ENCODE measurements at regions not wholly inside any gene's neighbourhood (a gene's known extent, or its start where the extent isn't known, plus 50 kb on each side); places are given as distances from the start of the nearest gene placed in this dataset.
"Not testable (repeated sequence)": the region's sequence is repeated elsewhere in the genome, so short reads cannot be mapped to it uniquely, and the experiment has no call there.

DNA sequence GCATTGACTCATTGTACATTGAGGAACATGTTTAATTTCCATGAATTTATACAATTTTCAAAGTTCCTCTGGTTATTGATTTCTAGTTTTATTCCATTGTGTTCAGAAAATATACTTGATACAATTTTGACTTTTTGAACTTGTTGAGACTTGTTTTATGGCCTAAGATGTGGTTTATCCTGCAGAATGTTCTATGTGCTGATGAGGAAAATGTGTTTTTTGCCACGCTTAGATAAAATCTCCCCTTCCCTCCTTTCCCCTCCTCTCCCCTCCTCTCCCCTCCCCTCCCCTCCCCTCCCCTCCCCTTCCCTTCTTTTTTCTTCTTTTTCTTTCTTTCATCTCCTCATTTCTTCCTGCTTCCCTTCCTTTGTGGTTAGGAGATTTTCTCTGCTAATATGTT lies 470.8 kb upstream of the MAP3K7 start:
- DNase-seq (ENCODE audit: low spot score) = no peak

- DNase-seq (ENCODE audit: low spot score) = no peak
Measured at GRCh38 chr6:91055959-91056358, 469.1 kb upstream of the MAP3K7 start.

DNA sequence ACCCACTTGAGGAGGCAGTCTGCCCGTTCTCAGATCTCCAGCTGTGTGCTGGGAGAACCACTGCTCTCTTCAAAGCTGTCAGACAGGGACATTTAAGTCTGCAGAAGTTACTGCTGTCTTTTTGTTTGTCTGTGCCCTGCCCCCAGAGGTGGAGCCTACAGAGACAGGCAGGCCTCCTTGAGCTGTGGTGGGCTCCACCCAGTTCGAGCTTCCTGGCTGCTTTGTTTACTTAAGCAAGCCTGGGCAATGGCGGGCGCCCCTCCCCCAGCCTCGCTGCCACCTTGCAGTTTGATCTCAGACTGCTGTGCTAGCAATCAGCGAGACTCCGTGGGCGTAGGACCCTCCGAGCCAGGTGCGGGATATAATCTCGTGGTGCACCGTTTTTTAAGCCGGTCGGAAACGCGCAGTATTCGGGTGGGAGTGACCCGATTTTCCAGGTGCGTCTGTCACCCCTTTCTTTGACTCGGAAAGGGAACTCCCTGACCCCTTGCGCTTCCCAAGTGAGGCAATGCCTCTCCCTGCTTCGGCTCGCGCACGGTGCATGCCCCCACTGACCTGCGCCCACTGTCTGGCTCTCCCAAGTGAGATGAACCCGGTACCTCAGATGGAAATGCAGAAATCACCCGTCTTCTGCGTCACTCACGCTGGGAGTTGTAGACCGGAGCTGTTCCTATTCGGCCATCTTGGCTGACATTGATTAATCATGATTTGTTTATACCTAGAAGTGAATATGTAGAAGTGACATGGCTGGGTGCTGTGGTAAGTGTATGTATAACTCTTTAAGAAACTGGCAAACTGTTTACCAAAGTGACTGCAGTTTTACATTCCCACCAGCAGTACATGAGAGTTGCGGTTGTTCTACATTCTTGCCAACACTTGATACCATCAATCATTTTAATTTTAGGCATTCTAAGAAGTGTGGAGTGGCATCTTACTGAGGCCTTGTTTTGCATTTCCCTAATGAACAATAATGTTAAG lies 465.9 kb upstream of the MAP3K7 start:
- DNase-seq (ENCODE audit: low spot score) = not testable (repeated sequence)

DNA sequence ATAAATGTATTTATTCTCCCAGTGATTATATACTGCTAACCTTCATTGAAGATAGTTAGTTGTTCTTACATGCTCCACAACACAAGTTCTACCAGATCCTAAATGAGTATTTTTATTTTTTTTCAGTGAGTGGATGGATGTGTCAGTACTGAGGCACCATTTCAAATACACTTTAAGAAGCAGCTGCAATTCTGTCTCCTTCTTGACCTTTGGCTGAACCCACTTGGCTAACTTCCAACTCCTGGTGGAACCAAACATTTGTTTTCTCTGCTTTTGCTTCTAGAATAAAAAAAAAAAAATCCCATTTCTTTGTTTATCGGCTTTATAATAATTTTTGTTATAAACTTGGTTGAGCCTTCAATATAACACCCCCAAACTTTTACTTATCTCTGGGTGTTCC lies 458.3 kb upstream of the MAP3K7 start:
- no peak for DNase-seq (ENCODE audit: low spot score)

DNA sequence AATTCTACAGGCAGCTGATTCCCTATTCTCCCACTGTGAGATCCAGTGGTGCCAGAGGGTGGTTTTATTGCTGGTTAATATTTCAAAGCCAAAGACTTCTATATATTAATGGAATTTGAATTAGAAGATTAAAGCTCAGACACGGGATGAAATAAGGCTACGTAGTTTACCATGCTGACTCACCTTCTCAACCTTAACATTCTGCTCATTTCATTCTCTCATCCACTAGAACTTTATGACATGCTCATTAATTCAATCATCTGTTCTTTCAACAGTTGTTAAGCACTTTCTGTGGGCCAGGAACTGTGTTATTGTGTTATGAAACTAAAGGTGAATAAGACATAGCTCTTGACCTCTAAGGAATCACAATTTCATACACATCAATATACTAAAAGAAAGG lies 456.9 kb upstream of the MAP3K7 start:
- no peak for DNase-seq (ENCODE audit: low spot score)

DNA sequence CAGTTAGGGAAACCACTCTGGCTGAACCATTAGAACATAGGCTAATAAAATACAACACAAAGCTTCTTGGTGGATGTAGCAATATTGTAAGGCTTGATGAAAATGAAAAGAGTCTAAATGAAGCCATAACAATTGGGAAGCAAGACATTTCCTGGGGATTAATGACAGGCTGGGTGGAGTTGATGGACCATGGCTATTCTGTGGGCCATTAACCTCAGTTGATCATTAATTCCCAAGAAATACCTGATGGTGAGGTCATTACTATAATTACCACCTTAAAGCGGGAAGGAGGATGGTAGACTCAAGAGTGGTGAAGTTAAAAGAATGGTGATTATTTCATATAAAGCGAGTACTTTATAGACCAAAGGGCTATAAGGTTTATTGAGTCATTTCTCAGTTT lies 455.8 kb upstream of the MAP3K7 start:
- no peak for DNase-seq (ENCODE audit: low spot score)

- no peak for DNase-seq (ENCODE audit: low spot score)
Measured at GRCh38 chr6:91033964-91034363, 447.1 kb upstream of the MAP3K7 start.

DNA sequence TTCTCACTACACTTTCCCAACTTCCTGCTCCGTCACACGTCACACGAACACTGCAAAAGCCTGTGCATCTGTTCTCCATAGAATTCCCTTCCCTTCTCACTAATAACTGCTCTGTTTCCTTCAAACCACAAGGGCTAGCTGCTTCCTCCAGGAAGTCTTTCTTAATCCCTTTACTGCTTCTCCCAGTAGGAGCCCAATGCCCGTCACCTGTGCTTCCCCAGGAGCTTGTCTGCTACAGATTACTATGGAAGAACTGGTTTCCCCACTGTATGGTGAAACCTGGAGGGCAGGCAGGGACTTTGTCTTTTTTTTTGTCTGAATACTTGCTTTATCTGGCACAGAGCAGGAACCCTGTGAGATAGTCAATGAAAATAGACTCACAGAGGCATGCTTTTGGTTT lies 444.7 kb upstream of the MAP3K7 start:
- DNase-seq (ENCODE audit: low spot score) = no peak

- DNase-seq (ENCODE audit: low spot score) = no peak
Measured at GRCh38 chr6:91029211-91029610, 442.3 kb upstream of the MAP3K7 start.

GRCh38 chr6:91023529-91023928 lies 436.7 kb upstream of the MAP3K7 start:
- DNase-seq (ENCODE audit: low spot score) = no peak

DNA sequence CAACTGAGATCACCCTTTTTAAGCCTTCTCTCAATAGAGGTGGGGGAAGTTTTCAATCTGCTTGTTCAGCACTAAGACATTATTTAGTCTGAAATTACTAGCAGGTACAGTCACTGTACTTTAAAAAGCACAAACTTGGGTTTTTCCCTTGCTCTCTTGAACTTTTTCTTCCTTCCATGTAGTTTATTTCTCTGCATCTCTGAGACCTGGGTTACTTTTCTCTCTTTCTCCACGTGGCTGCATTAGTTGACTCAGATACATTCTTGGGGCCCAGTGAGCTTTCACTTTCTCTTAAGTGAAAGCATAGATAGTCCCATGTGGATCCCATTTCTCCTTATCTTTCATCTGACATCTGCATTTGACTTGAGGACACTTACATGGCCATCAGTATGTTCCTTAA lies 433.9 kb upstream of the MAP3K7 start:
- no peak for DNase-seq (ENCODE audit: low spot score)

DNA sequence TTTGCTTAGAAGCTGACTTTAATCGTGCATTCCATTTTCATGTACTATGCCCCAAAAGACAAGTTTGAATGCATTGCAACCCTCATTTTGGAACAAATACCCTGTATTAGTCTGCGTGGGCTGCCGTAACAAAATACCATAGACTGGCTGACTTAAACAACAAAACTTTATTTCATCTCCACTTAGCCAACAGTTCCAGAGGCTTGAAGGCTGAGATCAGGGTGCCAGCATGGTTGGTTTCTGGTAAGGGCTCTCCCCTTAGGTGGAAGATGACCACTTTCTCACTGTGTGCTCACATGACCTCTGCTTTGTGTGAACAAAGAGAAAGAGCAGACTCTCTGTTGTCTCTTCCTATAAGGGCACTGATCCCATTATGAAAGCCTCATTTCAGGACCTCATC lies 431.7 kb upstream of the MAP3K7 start:
- no peak for DNase-seq (ENCODE audit: low spot score)

- DNase-seq (ENCODE audit: low spot score) = no peak
Measured at GRCh38 chr6:91013511-91013910, 426.6 kb upstream of the MAP3K7 start.

DNA sequence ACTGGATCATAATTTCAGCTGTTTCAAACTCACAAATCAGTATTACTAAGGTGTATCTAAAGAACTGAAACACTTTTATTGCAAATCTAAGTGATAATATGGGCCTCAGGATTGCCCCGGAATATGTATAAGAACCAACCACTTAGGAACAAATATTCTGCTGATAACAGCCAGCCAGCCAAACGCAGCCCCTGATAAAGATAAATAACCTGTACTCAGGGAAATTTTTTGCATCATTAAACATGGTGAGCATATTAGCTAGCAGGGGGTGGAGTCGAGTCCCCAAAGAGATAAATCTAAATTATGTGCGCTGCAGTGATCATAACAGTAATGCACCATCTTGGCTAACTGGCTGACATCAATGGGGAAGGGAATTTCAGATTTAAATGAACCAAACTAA lies 410.2 kb upstream of the MAP3K7 start:
- no peak for DNase-seq (ENCODE audit: low spot score)

DNA sequence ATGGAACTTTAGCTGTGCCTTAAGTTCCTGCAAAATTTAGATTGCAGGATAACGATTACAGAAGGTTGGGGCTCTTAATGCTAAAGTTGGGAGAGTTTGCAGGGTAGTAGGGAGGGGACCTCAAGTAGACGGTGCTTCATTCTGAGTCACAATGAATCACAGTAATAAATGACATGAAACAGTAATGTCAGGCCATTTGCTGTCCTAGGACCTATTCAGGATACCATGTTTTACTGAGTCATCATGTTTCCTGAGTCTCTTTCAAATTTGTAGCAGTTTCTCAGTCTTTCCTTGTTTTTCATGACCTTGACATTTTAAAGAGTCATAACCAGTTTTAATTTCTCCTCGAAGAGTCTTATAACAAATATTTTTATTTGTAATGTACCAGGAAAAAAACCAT lies 406.9 kb upstream of the MAP3K7 start:
- DNase-seq (ENCODE audit: low spot score) = no peak

- no peak for DNase-seq (ENCODE audit: low spot score)
Measured at GRCh38 chr6:90989763-90990162, 402.9 kb upstream of the MAP3K7 start.

DNA sequence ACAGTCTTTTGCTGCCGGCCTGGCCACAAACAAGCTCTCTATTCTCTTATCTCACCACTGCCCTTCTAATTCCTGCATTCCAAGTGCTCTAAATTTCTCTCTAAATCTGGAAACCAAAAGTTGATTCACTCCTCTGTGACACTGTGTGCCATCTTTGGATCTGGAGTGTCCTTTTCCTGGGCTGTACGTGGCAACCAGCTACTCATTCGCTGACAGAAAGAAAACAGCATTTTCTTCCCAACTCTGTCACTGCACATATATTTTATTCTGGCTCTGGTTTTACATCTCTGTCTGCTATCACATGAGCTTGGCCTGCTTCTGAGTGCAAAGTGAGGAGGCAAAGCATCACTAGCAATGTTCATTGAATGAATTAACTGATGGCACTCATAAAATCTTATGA lies 397.2 kb upstream of the MAP3K7 start:
- no peak for DNase-seq (ENCODE audit: low spot score)

GRCh38 chr6:90983462-90983861 lies 396.6 kb upstream of the MAP3K7 start:
- no peak for DNase-seq (ENCODE audit: low spot score)

DNA sequence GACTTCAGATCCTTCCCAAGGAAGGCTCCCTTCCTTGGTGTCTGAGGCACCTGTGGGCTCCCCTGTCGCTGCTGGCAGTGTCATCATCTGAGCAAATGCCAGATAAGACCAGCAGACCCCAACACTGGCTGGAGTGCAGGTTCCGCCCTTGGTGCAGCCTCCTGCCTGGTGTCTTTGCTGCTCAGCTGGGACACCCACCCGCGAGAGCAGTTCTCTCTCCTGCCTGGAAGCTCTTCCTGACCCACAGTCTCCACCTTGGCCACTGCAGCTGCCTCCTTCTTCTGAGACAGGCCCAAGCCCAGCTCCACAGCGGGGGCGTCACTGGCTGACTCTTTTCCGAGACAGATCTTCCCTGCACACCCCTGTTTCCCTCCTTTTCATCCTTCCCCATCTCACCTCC lies 395.7 kb upstream of the MAP3K7 start:
- no peak for DNase-seq (ENCODE audit: low spot score)

DNA sequence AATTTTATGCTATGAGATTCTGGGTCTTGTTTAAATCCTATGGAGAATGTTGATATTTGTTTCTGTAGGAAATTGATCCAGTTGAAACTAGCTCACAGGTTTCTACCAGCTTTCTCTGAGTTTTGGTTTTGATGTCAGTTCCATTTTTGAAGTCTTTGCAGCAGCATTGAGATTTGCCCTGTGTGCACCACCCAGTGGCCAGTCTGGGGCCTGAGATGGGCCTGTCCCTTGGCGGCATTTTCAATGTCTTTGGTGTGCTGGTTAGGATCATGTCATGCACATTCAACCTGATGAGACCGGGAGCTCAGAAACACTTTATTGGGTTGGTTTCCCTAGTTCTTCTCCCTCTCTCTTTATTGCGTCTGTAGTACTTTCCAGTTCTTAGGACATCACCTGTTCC lies 395.2 kb upstream of the MAP3K7 start:
- no peak for DNase-seq (ENCODE audit: low spot score)

- DNase-seq (ENCODE audit: low spot score) = no peak
Measured at GRCh38 chr6:90978046-90978445, 391.2 kb upstream of the MAP3K7 start.

DNA sequence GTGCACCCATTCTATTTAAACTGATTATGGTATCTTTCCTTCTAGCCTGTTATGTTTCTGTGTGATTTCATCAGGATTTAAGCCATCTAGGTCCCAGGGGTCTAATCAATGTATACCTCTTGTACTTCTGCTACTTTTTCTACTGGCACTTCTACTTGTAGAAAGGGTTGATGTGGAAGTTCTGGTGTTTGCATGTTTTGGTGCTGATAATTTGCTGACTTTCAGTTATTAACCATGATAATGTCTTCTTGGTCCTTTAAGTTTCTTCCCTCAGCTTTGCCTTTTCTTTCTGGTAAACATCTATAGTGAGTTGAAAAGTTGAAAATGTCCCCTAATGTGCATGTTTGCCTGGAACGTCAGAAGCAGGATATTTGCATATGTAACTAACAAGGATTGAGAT lies 390.6 kb upstream of the MAP3K7 start:
- no peak for DNase-seq (ENCODE audit: low spot score)

GRCh38 chr6:90976341-90976740 lies 389.5 kb upstream of the MAP3K7 start:
- DNase-seq (ENCODE audit: low spot score) = no peak

DNA sequence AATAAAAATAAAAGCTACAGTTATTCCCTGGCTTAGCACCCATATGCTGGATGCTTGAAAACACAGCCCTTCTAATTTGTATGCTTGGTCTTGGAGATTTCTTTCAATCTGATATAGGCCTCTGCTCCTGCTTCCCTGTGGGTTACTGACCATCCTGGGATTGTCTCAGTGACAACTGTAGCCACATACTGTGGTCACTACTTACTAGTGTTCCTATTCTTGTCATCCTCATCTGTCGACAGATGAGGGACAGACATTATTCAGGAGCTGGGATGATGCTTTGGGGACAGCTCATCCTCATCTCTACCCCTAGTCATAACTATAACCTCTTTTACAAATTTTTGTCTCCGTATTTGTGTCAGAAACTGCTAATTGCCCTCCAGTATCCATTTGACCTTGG lies 388.9 kb upstream of the MAP3K7 start:
- DNase-seq (ENCODE audit: low spot score) = no peak

All from HuH-7 (cell line).